ENCODE measurements at regions not wholly inside any gene's neighbourhood (a gene's known extent, or its start where the extent isn't known, plus 50 kb on each side); places are given as distances from the start of the nearest gene placed in this dataset.

- DNase-seq (ENCODE audit: insufficient read length, low spot score) (no peak), FAIRE-seq (no peak)
- no peak for TF ChIP-seq CTCF (IDR thresholded peaks at IDR 0.05; ENCODE audit: insufficient read depth, missing control alignments)
Measured at GRCh38 chr12:74897425-74898211, 312.0 kb downstream of the KCNC2 start.

GRCh38 chr12:74899031-74899829 lies 310.4 kb downstream of the KCNC2 start:
- TF ChIP-seq CTCF (IDR thresholded peaks at IDR 0.05; ENCODE audit: insufficient read depth, missing control alignments) = no peak
- no peak for FAIRE-seq
- DNase-seq (ENCODE audit: insufficient read length, low spot score) = no peak

GRCh38 chr12:74900232-74900631 lies 309.4 kb downstream of the KCNC2 start:
- FAIRE-seq (no peak), DNase-seq (ENCODE audit: insufficient read length, low spot score) (no peak)
- TF ChIP-seq CTCF (IDR thresholded peaks at IDR 0.05; ENCODE audit: insufficient read depth, missing control alignments) = no peak

DNA sequence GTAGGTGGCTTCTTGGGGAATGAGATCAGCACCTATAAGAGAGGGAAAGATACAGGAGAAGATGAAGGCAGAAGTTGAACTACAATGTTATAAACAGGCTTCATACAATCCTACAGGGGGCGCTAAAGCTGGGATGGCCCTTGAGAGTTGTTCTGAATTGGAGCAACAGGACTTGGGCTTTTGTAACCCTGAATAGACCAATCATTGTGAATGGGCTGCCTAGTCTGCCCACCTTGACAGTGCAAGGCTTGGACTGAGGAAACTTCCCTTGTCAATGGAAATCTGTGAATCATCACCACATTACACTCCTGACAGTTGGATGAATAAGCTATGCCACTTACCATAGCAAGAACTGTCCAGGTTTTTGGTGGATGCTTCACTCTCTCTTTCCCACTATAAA lies 306.1 kb downstream of the KCNC2 start:
- DNase-seq (ENCODE audit: insufficient read length, low spot score) (no peak), FAIRE-seq (no peak)
- peak; percentile 9 for TF ChIP-seq CTCF (IDR thresholded peaks at IDR 0.05; ENCODE audit: insufficient read depth, missing control alignments)

DNA sequence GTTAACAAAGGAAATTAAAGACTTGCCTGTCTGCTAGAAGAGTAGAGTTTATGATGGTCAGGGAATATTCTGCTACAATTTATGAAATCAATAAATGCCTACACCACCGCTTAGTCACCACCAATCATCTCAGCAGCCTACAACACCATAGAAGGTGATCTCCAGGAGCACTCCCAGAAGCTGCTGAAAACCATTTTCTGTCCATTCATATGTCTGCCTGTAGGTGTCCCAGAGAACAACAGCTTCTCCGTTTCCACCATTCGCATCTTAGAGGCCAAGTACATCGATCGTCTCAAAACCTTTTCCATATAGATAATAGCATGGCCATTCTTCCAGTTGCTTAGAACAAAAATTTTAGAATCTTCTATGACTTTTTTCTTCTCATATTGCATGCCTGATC lies 303.4 kb downstream of the KCNC2 start:
- TF ChIP-seq CTCF (IDR thresholded peaks at IDR 0.05; ENCODE audit: insufficient read depth, missing control alignments) = peak; percentile 1
- no peak for FAIRE-seq
- no peak for DNase-seq (ENCODE audit: insufficient read length, low spot score)

DNA sequence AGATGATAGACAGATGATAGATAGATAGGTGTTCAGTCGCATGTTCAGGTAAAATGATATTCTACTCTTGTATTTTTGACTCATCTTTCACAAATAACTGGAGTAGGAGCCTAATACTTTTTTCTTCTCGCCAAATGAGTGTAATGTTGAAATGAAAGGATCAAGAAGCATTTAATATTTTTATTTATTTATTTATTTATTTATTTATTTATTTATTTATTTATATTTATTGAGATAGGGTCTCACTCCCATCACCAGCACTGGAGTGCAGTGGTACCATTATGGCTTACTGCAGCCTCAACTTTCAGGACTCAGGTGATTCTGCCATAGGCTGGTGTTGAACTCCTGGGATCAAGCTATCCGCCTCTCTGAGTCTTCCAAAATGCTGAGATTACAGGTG lies 298.8 kb downstream of the KCNC2 start:
- TF ChIP-seq CTCF (IDR thresholded peaks at IDR 0.05; ENCODE audit: insufficient read depth, missing control alignments) = no peak
- DNase-seq (ENCODE audit: insufficient read length, low spot score) (no peak), FAIRE-seq (no peak)

DNA sequence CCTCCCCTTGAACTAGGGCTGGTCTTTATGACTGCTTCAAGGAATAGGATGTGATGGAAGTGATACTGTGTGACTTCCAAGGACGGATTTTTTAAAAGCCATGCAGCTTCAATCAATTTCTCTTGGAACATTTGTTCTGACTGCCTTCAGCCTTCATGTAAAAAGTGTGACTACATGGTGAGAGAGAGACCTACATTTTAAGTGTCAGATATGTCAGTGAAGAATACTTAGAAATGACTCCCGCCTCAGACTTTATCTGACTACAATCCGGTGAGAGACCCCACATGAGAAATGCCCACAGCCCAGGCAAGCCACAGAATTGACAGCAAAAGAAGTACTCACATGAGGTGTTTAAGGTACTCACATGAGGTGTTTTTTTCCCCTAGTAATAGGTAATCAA lies 295.3 kb downstream of the KCNC2 start:
- FAIRE-seq = no peak
- TF ChIP-seq CTCF (IDR thresholded peaks at IDR 0.05; ENCODE audit: insufficient read depth, missing control alignments) = no peak
- DNase-seq (ENCODE audit: insufficient read length, low spot score) = no peak
